OCI-LY7 (cell line): ENCODE measurements at regions not wholly inside any gene's neighbourhood (a gene's known extent, or its start where the extent isn't known, plus 50 kb on each side); places are given as distances from the start of the nearest gene placed in this dataset.

ENCODE experiments used
- EZH2phosphoT487 ChIP-seq: fragments of 200-600 bp; sonication (generic); IDR thresholded peaks from 2 replicates; pipeline ENCODE4 v1.6.1; 2018; ENCODE audit warnings: low read depth, borderline replicate concordance, mild to moderate bottlenecking, mixed run types, antibody characterized with exemption, low read length, moderate library complexity, mixed read lengths
- TF ChIP-seq, protein P1 (sequence below): fragments of 200-600 bp; sonication (generic); conservative IDR thresholded peaks from 2 replicates; pipeline ENCODE4 v1.5.1; 2014; ENCODE audit warnings: mild to moderate bottlenecking, antibody characterized with exemption, low read length, moderate library complexity, mixed read lengths

DNA sequence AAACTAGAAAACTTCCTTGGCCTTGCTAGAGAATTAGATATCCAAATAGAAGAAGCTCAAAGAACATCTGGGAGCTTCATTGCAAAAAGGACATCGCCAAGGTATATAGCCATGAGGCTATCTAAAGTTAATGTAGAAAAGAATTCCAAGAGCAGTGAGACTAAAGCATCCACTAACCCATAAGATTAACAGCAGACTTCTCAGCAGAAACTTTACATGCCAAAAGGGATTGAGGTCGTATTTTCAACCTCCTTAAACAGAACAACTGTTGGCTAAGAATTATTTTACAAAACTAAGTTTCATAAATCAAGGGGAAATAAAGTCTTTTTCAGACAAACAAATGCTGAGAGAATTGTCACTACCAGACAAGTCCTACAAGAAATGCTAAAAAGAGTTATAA lies 149.1 kb upstream of the COL21A1 start:
- TF ChIP-seq, protein P1, sequence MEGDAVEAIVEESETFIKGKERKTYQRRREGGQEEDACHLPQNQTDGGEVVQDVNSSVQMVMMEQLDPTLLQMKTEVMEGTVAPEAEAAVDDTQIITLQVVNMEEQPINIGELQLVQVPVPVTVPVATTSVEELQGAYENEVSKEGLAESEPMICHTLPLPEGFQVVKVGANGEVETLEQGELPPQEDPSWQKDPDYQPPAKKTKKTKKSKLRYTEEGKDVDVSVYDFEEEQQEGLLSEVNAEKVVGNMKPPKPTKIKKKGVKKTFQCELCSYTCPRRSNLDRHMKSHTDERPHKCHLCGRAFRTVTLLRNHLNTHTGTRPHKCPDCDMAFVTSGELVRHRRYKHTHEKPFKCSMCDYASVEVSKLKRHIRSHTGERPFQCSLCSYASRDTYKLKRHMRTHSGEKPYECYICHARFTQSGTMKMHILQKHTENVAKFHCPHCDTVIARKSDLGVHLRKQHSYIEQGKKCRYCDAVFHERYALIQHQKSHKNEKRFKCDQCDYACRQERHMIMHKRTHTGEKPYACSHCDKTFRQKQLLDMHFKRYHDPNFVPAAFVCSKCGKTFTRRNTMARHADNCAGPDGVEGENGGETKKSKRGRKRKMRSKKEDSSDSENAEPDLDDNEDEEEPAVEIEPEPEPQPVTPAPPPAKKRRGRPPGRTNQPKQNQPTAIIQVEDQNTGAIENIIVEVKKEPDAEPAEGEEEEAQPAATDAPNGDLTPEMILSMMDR: no peak
- no peak for TF ChIP-seq EZH2phosphoT487
